HCT116 (cell line): ENCODE measurements at regions not wholly inside any gene's neighbourhood (a gene's known extent, or its start where the extent isn't known, plus 50 kb on each side); places are given as distances from the start of the nearest gene placed in this dataset.

Experiments used
- ATAC-seq: fragments of 200-7000 bp; cut with Tn5 transposase; 2 replicates; pipeline ENCODE4 v1.9.1; 2020; ENCODE audit warnings: mild to moderate bottlenecking, moderate library complexity
- BruUV-seq: library from RNA; stranded (reverse); fragments of 400-500 nt; replicated peaks from 2 replicates; lab custom pipeline; 2021; lab: Mats Ljungman, UMichigan
- CTCF ChIA-PET: fragments of 300-600 bp; sonication (Branson Sonifier 250); formaldehyde crosslinking; loops from one replicate; lab custom pipeline; 2021; ENCODE audit warnings: antibody characterized with exemption; lab: Charles Lee
- POLR2A ChIA-PET: fragments of 300-600, 350-600 bp; sonication (Branson Sonifier 250); formaldehyde crosslinking; loops from one replicate; lab custom pipeline; 2021; ENCODE audit warnings: antibody characterized with exemption; lab: Charles Lee
- RAD21 ChIA-PET, 2 experiments: fragments of 300-600 bp; sonication (Branson Sonifier 250); formaldehyde crosslinking; loops; one replicate each; lab custom pipeline; 2023; ENCODE audit warnings: low total read pairs in 2 of 2; ENCODE audit not compliant: uncharacterized antibody in 2 of 2, unreplicated experiment in 2 of 2, low non-redundant PET in 1 of 2; lab: Charles Lee
- DNase-seq: peaks from one replicate; pipeline ENCODE4 v3.0.0-alpha.2; 2010; ENCODE audit warnings: low read depth, low spot score
- H2AFZ ChIP-seq: fragments of 200-600 bp; shearing (Covaris generic), sonication (generic); 2 replicates; pipeline ENCODE4 v1.6.1; 2017; ENCODE audit warnings: low read depth, mixed run types, mixed read lengths, antibody characterized with exemption, low read length; ENCODE audit not compliant: poor library complexity, severe bottlenecking
- H3K27ac ChIP-seq: 2 replicates; pipeline ENCODE4 v1.5.1; 2012; ENCODE audit warnings: low read depth, low read length
- H3K27me3 ChIP-seq: fragments of 200-600 bp; sonication (generic); 2 replicates; pipeline ENCODE4 v1.6.1; 2016; ENCODE audit warnings: mixed run types, low read length, mixed read lengths; ENCODE audit not compliant: insufficient read depth
- H3K36me3 ChIP-seq, 2 experiments: fragments of 200-500 bp in 1 of 2; fragments of 200-600 bp in 1 of 2; sonication (Bioruptor generic) in 1 of 2; sonication (generic) in 1 of 2; 2 replicates each; pipeline versions ENCODE4 v1.5.1 to v1.6.1; 2014 to 2016; ENCODE audit warnings: low read length in 2 of 2, inconsistent platforms in 1 of 2, mixed read lengths in 1 of 2, mixed run types in 1 of 2; ENCODE audit not compliant: insufficient read depth in 2 of 2, control insufficient read depth in 1 of 2
- H3K4me1 ChIP-seq, 2 experiments: fragments of 200-600 bp in 1 of 2; sonication (generic) in 1 of 2; 2 replicates each; pipeline versions ENCODE4 v1.5.1 to v1.6.1; 2012 to 2017; ENCODE audit warnings: low read length in 2 of 2, inconsistent platforms in 1 of 2, mild to moderate bottlenecking in 1 of 2, mixed read lengths in 1 of 2, mixed run types in 1 of 2, moderate library complexity in 1 of 2; ENCODE audit not compliant: insufficient read depth in 2 of 2, control insufficient read depth in 1 of 2
- H3K4me2 ChIP-seq: fragments of 200-600 bp; sonication (generic); 2 replicates; pipeline ENCODE4 v1.6.1; 2017; ENCODE audit warnings: mixed run types, low read length, mixed read lengths
- H3K4me3 ChIP-seq, 2 experiments: fragments of 200-600 bp in 1 of 2; sonication (generic) in 1 of 2; replicated peaks in 1 of 2; 2 replicates each; pipeline ENCODE4 v1.5.1; 2011 to 2016; ENCODE audit warnings: low read length in 2 of 2, control low read depth in 1 of 2, low read depth in 1 of 2, mild to moderate bottlenecking in 1 of 2, mixed read lengths in 1 of 2, mixed run types in 1 of 2
- H3K79me2 ChIP-seq: fragments of 200-600 bp; sonication (generic); 2 replicates; pipeline ENCODE4 v1.6.1; 2017; ENCODE audit warnings: mild to moderate bottlenecking, mixed run types, low read length, moderate library complexity, mixed read lengths; ENCODE audit not compliant: insufficient read depth
- H3K9ac ChIP-seq: fragments of 200-600 bp; sonication (generic); 2 replicates; pipeline ENCODE4 v1.6.1; 2016; ENCODE audit warnings: low read length, mixed read lengths
- H3K9me2 ChIP-seq: fragments of 200-600 bp; sonication (generic), shearing (Covaris generic); 2 replicates; pipeline ENCODE4 v1.6.1; 2017; ENCODE audit warnings: mixed run types, mild to moderate bottlenecking, moderate library complexity; ENCODE audit not compliant: insufficient read depth
- H3K9me3 ChIP-seq, 2 experiments: fragments of 200-500 bp in 1 of 2; fragments of 200-600 bp in 1 of 2; sonication (Bioruptor generic) in 1 of 2; sonication (generic) in 1 of 2; 2 replicates each; pipeline ENCODE4 v1.6.1; 2014 to 2017; ENCODE audit warnings: low read length in 2 of 2, mixed read lengths in 2 of 2, inconsistent platforms in 1 of 2, low read depth in 1 of 2, mild to moderate bottlenecking in 1 of 2, mixed run types in 1 of 2, moderate library complexity in 1 of 2; ENCODE audit not compliant: control insufficient read depth in 1 of 2, insufficient read depth in 1 of 2
- H4K20me1 ChIP-seq: fragments of 200-600 bp; sonication (generic), shearing (Covaris generic); 2 replicates; pipeline ENCODE4 v1.6.1; 2017; ENCODE audit warnings: mixed run types, mild to moderate bottlenecking, moderate library complexity; ENCODE audit not compliant: insufficient read depth
- CTCF ChIP-seq, 3 experiments: fragments of 200-600 bp in 1 of 3; sonication (generic) in 1 of 3; IDR thresholded peaks in 2 of 3; conservative IDR thresholded peaks in 1 of 3; 2 replicates each; pipeline ENCODE4 v1.5.1; 2012 to 2017; ENCODE audit warnings: low read depth in 2 of 3, low read length in 2 of 3, antibody characterized with exemption in 1 of 3, borderline replicate concordance in 1 of 3, control low read depth in 1 of 3, mild to moderate bottlenecking in 1 of 3, mixed read lengths in 1 of 3, mixed run types in 1 of 3, moderate library complexity in 1 of 3; ENCODE audit not compliant: insufficient read depth in 1 of 3
- EGR1 ChIP-seq: IDR thresholded peaks from 2 replicates; pipeline ENCODE4 v1.6.1; 2012; ENCODE audit warnings: low read depth
- ELF1 ChIP-seq: IDR thresholded peaks from 2 replicates; pipeline ENCODE4 v1.6.1; 2012; ENCODE audit warnings: low read depth, borderline replicate concordance
- FOSL1 ChIP-seq: IDR thresholded peaks from 2 replicates; pipeline ENCODE4 v1.6.1; 2012; ENCODE audit warnings: low read depth
- JUND ChIP-seq: IDR thresholded peaks from 2 replicates; pipeline ENCODE4 v1.6.1; 2012
- MAX ChIP-seq: IDR thresholded peaks from 2 replicates; pipeline ENCODE4 v1.6.1; 2012
- POLR2AphosphoS5 ChIP-seq: IDR thresholded peaks from 2 replicates; pipeline ENCODE4 v1.6.1; 2011; ENCODE audit warnings: mild to moderate bottlenecking, low read depth, low read length, moderate library complexity
- REST ChIP-seq: IDR thresholded peaks from 2 replicates; pipeline ENCODE4 v1.6.1; 2012; ENCODE audit warnings: low read depth
- SIN3A ChIP-seq: IDR thresholded peaks from 2 replicates; pipeline ENCODE4 v1.6.1; 2012; ENCODE audit warnings: low read depth
- SP1 ChIP-seq: IDR thresholded peaks from 2 replicates; pipeline ENCODE4 v1.6.1; 2012; ENCODE audit warnings: low read depth
- YY1 ChIP-seq: IDR thresholded peaks from 2 replicates; pipeline ENCODE4 v1.6.1; 2011; ENCODE audit warnings: low read length, low read depth, moderate library complexity, mild to moderate bottlenecking; ENCODE audit not compliant: insufficient replicate concordance; ENCODE audit errors: extremely low read depth
- ZBTB33 ChIP-seq: IDR thresholded peaks from 2 replicates; pipeline ENCODE4 v1.6.1; 2011; ENCODE audit warnings: mild to moderate bottlenecking, low read length, moderate library complexity; ENCODE audit not compliant: insufficient replicate concordance; ENCODE audit errors: extremely low read depth
- ZNF274 ChIP-seq: fragments of 200-500 bp; sonication (Bioruptor generic); IDR thresholded peaks from 2 replicates; pipeline ENCODE4 v1.6.1; 2014; ENCODE audit warnings: mild to moderate bottlenecking, low read depth, low read length, inconsistent platforms
- intact Hi-C: fragments of 100-400 bp; cut with micrococcal nuclease; formaldehyde crosslinking; loops from 2 replicates; pipeline ENCODE4 v1.10.0; 2022

GRCh38 chr2:9137379-9138150 is 69.0 kb upstream of the ASAP2 start:
- CTCF ChIA-PET: interaction anchor here (0.6 to 1.6 kb wide), 3 partner anchors 22 to 264 kb away, joined by 3 read pairs; no protein-coding TSS in a partner anchor
- no peaks in the 10 kb centered on the region for H3K36me3 ChIP-seq
- RAD21 ChIA-PET: no interaction called here
- no peak overlapping the region for H3K27ac ChIP-seq
- H3K27me3 ChIP-seq: no peaks in the 10 kb centered on the region
- no TSS peak for BruUV-seq
- no peaks in the 10 kb centered on the region for H4K20me1 ChIP-seq
- peaks cover 0 to 4% of the 10 kb centered on the region in 2 experiments; a peak in 1 of 4 replicates for H3K9me3 ChIP-seq
- no peak for ATAC-seq
- peaks cover 7 to 20% of the 10 kb centered on the region in 2 experiments; a peak in 3 of 4 replicates for H3K4me1 ChIP-seq
- H3K9me2 ChIP-seq: no peaks in the 10 kb centered on the region
- POLR2A ChIA-PET: no interaction called here
- TF ChIP-seq POLR2AphosphoS5: no peak
- TF ChIP-seq ZBTB33: no peak
- no peak for TF ChIP-seq SIN3A
- no peak for TF ChIP-seq CTCF (IDR thresholded peaks at IDR 0.05 in 2 of 3, conservative IDR thresholded peaks at IDR 0.05 in 1 of 3; ENCODE audit: borderline replicate concordance in 1 of 3, insufficient read depth in 1 of 3, low read depth in 2 of 3, low read length in 2 of 3)
- TF ChIP-seq SP1: no peak
- TF ChIP-seq YY1: no peak
- TF ChIP-seq REST: no peak
- no peak for TF ChIP-seq EGR1
- no peak for TF ChIP-seq JUND
- no peak for TF ChIP-seq ELF1
- no peak for TF ChIP-seq FOSL1
- no peak for TF ChIP-seq ZNF274
- TF ChIP-seq MAX: no peak
- TF ChIP-seq, all 23 proteins: peak for 0
- intact Hi-C loops: loop anchor here (5.0 to 10.0 kb wide), 3 partner anchors 445 to 1933 kb away; no protein-coding TSS in a partner anchor
- no peak overlapping the region for H3K4me3 ChIP-seq
- no peaks in the 10 kb centered on the region for H3K79me2 ChIP-seq
- DNase-seq: no peak
- no peak overlapping the region for H2AFZ ChIP-seq
- H3K4me2 ChIP-seq: no peak overlapping the region
- no peak overlapping the region for H3K9ac ChIP-seq
